NCI-H510A (cell line): ENCODE measurements at regions not wholly inside any gene's neighbourhood (a gene's known extent, or its start where the extent isn't known, plus 50 kb on each side); places are given as distances from the start of the nearest gene placed in this dataset.
"Not testable (repeated sequence)": the region's sequence is repeated elsewhere in the genome, so short reads cannot be mapped to it uniquely, and the experiment has no call there.

Source experiments
- DNase-seq: peaks from one replicate; lab custom pipeline; 2025; lab: John Stamatoyannopoulos, UW

GRCh38 chr4:9702696-9703095, 78.7 kb upstream of the DRD5 start:
- not testable (repeated sequence) for DNase-seq

- peak; percentile 17 for DNase-seq
Measured at GRCh38 chr4:9703391-9703790, 78.0 kb upstream of the DRD5 start.

- DNase-seq: not testable (repeated sequence)
Measured at GRCh38 chr4:9704126-9704525, 77.3 kb upstream of the DRD5 start.

GRCh38 chr4:9704551-9705332, 76.7 kb upstream of the DRD5 start:
- no peak for DNase-seq

GRCh38 chr4:9707281-9707680, 74.2 kb upstream of the DRD5 start:
- peak; percentile 3 for DNase-seq

GRCh38 chr4:9707936-9708335, 73.5 kb upstream of the DRD5 start:
- DNase-seq: not testable (repeated sequence)

GRCh38 chr4:9709724-9710123, 71.7 kb upstream of the DRD5 start:
- no peak for DNase-seq

GRCh38 chr4:9715271-9715670, 66.2 kb upstream of the DRD5 start:
- DNase-seq: not testable (repeated sequence)

GRCh38 chr4:9716093-9716492, 65.3 kb upstream of the DRD5 start:
- no peak for DNase-seq

GRCh38 chr4:9718246-9718939, 63.0 kb upstream of the DRD5 start:
- not testable (repeated sequence) for DNase-seq

GRCh38 chr4:9722131-9722530, 59.3 kb upstream of the DRD5 start:
- not testable (repeated sequence) for DNase-seq
